ENCODE measurements at regions not wholly inside any gene's neighbourhood (a gene's known extent, or its start where the extent isn't known, plus 50 kb on each side); places are given as distances from the start of the nearest gene placed in this dataset.

DNA sequence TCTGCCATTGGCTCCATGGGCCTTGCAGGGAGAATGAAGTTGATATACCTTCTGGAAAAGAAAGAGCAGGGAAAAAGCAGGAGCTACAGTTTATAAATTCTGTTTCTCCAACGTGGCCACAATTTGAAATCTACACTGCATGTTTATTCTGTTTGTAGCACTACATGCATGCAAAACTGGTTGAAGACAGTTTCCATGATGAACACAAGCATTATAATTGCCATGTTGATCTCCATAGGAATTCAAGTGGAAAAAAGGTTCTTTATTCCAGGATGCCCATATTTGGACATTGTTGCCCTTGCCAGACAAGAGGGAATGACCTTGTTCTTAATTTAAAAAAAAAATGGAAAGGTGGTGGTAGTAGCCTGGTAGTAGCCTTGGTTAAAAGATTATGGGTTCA is 69.2 kb upstream of the PALM2AKAP2 start:
- no peak overlapping the region for H3K4me3 Mint-ChIP-seq
- no peaks in the 10 kb centered on the region for H3K4me1 Mint-ChIP-seq
- TF ChIP-seq, protein P1, sequence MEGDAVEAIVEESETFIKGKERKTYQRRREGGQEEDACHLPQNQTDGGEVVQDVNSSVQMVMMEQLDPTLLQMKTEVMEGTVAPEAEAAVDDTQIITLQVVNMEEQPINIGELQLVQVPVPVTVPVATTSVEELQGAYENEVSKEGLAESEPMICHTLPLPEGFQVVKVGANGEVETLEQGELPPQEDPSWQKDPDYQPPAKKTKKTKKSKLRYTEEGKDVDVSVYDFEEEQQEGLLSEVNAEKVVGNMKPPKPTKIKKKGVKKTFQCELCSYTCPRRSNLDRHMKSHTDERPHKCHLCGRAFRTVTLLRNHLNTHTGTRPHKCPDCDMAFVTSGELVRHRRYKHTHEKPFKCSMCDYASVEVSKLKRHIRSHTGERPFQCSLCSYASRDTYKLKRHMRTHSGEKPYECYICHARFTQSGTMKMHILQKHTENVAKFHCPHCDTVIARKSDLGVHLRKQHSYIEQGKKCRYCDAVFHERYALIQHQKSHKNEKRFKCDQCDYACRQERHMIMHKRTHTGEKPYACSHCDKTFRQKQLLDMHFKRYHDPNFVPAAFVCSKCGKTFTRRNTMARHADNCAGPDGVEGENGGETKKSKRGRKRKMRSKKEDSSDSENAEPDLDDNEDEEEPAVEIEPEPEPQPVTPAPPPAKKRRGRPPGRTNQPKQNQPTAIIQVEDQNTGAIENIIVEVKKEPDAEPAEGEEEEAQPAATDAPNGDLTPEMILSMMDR (IDR thresholded peaks at IDR 0.05; ENCODE audit: unreplicated experiment) = no peak
- H3K27ac Mint-ChIP-seq = no peak overlapping the region
- H3K9me3 Mint-ChIP-seq = no peaks in the 10 kb centered on the region
- peaks cover under 1% of the 10 kb centered on the region for H3K27me3 Mint-ChIP-seq (ENCODE audit: low read depth)
- H3K36me3 Mint-ChIP-seq = no peaks in the 10 kb centered on the region
- DNase-seq (ENCODE audit: low spot score in 2 of 2, unreplicated experiment in 2 of 2) = no peak

DNA sequence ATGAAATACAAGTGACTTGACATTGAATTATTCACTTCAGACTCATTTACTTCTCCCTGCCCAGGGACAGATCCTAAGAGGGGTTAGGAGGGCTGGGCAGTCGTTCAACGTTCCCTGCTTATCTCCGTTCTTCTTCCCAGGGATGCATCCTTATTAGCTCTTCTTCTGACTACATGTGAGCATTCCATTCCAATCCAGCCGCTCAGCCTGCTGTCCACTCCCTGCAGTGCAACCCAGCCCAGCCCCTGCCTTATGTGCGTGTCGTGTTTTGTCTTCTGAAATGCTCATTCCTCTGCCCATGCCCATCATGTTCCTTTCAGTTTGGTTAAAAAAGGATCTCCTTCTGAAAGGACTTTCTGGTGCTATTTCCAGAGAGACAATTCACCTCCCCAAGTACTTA is 64.7 kb upstream of the PALM2AKAP2 start:
- Mint-ChIP-seq H3K27me3 (ENCODE audit: low read depth) (no peaks in the 10 kb centered on the region), H3K9me3 (no peaks in the 10 kb centered on the region), H3K36me3 (no peaks in the 10 kb centered on the region), H3K4me1 (no peaks in the 10 kb centered on the region), H3K4me3 (no peak overlapping the region), H3K27ac (no peak overlapping the region)
- DNase-seq (ENCODE audit: low spot score in 2 of 2, unreplicated experiment in 2 of 2) = no peak
- TF ChIP-seq, protein P1 (IDR thresholded peaks at IDR 0.05; ENCODE audit: unreplicated experiment) = no peak

DNA sequence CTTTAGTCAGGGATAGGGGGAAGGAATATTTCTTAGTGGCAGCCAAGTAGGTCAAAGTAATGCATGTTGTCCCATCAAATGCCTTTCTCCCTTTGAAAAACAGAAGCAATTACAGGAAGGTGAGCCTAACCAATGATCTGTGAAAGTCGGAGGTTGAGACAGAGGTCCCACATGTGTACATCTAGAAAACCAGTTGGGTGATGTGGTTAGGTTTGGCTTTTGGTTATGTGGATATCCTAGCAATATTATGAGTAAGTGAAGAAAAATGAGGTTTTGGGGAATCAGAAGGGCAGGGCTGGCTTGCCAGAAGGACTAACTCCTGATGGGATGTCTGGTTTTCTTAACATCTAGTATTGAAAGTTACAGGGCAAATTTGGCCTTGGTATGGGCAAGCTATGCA is 63.4 kb upstream of the PALM2AKAP2 start:
- no peak overlapping the region for H3K27ac Mint-ChIP-seq
- H3K36me3 Mint-ChIP-seq = no peaks in the 10 kb centered on the region
- H3K4me1 Mint-ChIP-seq = no peaks in the 10 kb centered on the region
- H3K4me3 Mint-ChIP-seq = no peak overlapping the region
- DNase-seq (ENCODE audit: low spot score in 2 of 2, unreplicated experiment in 2 of 2) = no peak
- H3K27me3 Mint-ChIP-seq (ENCODE audit: low read depth) = no peaks in the 10 kb centered on the region
- no peaks in the 10 kb centered on the region for H3K9me3 Mint-ChIP-seq
- TF ChIP-seq, protein P1 (IDR thresholded peaks at IDR 0.05; ENCODE audit: unreplicated experiment) = no peak

DNA sequence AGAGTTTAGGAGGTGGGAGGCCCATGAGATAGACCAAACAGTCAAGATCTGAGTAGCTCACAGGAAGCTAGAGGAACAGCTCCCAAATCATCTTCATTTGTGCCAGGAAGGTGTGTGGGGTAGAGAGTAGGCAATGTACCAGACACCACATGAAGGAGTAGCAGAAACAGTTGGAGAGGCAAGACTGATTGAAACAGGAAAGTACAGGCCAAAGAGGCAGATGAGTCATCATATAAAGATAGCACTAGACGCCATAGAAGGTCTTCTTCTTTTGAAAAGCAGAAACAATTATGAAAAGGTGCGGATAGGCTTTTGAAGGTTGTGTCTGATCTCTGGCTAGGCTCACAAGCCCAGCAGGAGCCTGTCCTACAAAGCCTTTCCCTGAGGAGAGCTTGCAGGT is 62.7 kb upstream of the PALM2AKAP2 start:
- Mint-ChIP-seq H3K36me3 (no peaks in the 10 kb centered on the region), H3K9me3 (no peaks in the 10 kb centered on the region), H3K4me3 (no peak overlapping the region), H3K4me1 (no peaks in the 10 kb centered on the region), H3K27me3 (ENCODE audit: low read depth) (no peaks in the 10 kb centered on the region), H3K27ac (no peak overlapping the region)
- TF ChIP-seq, protein P1 (IDR thresholded peaks at IDR 0.05; ENCODE audit: unreplicated experiment) = no peak
- DNase-seq (ENCODE audit: low spot score in 2 of 2, unreplicated experiment in 2 of 2) = no peak

DNA sequence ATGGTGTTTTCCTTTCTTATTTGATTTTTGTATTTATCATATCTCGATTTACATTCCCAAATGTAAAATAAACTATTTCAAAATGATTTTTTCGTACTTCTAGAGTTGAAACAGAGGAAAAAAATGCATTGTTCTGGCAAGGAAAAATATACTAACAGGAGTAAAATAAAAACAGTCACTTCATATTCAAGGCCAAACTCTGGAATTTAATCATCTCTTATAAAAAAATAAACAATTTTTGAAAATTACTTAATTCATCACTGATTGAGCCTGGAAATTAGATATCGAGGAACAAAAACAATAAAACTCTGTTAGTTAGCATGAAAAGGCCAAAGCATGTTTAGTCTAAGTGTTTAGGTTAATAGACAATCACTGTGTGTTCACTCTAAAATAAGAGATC is 61.1 kb upstream of the PALM2AKAP2 start:
- H3K36me3 Mint-ChIP-seq = no peaks in the 10 kb centered on the region
- no peak overlapping the region for H3K27ac Mint-ChIP-seq
- H3K4me1 Mint-ChIP-seq = no peaks in the 10 kb centered on the region
- TF ChIP-seq, protein P1 (IDR thresholded peaks at IDR 0.05; ENCODE audit: unreplicated experiment) = no peak
- H3K27me3 Mint-ChIP-seq (ENCODE audit: low read depth) = no peaks in the 10 kb centered on the region
- no peaks in the 10 kb centered on the region for H3K9me3 Mint-ChIP-seq
- DNase-seq (ENCODE audit: low spot score in 2 of 2, unreplicated experiment in 2 of 2) = no peak
- H3K4me3 Mint-ChIP-seq = no peak overlapping the region

DNA sequence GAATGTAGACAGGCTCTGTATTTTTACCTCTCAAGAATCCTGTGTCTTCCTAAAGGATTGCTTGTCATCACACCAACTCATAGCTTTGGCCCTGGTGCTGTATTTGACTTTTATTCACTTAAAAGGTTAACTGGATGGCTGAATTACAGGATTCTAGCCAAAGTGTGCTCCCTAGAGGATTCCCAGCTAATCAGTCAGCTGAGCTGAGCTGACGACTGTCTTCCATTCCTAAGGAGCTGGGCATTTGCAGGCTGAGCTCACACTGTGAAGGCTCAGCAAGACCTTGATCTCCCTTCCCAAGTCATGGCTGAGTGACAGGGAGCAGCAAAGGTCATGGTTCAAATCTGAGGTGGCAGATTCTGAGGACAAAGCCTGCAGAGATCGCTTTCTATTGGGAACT is 59.0 kb upstream of the PALM2AKAP2 start:
- DNase-seq (ENCODE audit: low spot score in 2 of 2, unreplicated experiment in 2 of 2) = no peak
- H3K9me3 Mint-ChIP-seq = peaks cover 3% of the 10 kb centered on the region
- H3K4me1 Mint-ChIP-seq = no peaks in the 10 kb centered on the region
- no peak overlapping the region for H3K4me3 Mint-ChIP-seq
- H3K27me3 Mint-ChIP-seq (ENCODE audit: low read depth) = no peaks in the 10 kb centered on the region
- H3K27ac Mint-ChIP-seq = no peak overlapping the region
- TF ChIP-seq, protein P1 (IDR thresholded peaks at IDR 0.05; ENCODE audit: unreplicated experiment) = no peak
- H3K36me3 Mint-ChIP-seq = no peaks in the 10 kb centered on the region

Data from mesothelial cell of epicardium (in vitro differentiated cells).